VCaP (cell line): ENCODE measurements at regions not wholly inside any gene's neighbourhood (a gene's known extent, or its start where the extent isn't known, plus 50 kb on each side); places are given as distances from the start of the nearest gene placed in this dataset.

ENCODE experiments used
- H3K27ac ChIP-seq: fragments of 450-650 bp; 2 replicates; pipeline ENCODE4 v1.5.1; 2017
- TF ChIP-seq, protein P1 (sequence below): fragments of 450-650 bp; conservative IDR thresholded peaks from 2 replicates; pipeline ENCODE4 v1.5.1; 2017; ENCODE audit warnings: mild to moderate bottlenecking, moderate library complexity

GRCh38 chr11:92393218-92393617 is 168.6 kb downstream of the FAT3 start:
- no peak overlapping the region for H3K27ac ChIP-seq
- TF ChIP-seq, protein P1, sequence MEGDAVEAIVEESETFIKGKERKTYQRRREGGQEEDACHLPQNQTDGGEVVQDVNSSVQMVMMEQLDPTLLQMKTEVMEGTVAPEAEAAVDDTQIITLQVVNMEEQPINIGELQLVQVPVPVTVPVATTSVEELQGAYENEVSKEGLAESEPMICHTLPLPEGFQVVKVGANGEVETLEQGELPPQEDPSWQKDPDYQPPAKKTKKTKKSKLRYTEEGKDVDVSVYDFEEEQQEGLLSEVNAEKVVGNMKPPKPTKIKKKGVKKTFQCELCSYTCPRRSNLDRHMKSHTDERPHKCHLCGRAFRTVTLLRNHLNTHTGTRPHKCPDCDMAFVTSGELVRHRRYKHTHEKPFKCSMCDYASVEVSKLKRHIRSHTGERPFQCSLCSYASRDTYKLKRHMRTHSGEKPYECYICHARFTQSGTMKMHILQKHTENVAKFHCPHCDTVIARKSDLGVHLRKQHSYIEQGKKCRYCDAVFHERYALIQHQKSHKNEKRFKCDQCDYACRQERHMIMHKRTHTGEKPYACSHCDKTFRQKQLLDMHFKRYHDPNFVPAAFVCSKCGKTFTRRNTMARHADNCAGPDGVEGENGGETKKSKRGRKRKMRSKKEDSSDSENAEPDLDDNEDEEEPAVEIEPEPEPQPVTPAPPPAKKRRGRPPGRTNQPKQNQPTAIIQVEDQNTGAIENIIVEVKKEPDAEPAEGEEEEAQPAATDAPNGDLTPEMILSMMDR: no peak

DNA sequence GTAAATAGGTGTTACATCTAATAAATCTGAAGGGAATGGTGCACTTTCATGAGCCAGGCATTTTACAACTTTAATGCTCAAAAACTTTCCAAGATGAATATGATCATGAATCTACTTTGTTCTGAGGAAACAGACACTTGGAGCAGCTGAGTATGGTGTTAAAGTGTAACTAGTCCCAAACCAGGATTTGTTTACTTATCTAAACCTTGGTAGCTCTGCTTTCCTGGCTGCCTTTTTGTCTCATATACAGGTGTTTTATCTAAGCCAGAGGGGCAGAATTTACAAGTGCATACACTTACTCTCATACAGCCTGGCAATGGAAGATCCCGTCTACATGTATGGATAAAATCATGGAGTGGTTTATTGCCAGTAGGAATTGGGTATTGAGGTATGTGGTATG is 171.5 kb downstream of the FAT3 start:
- TF ChIP-seq, protein P1: no peak
- 0 out of 2 replicates have a peak overlapping the region, but pooled peaks have one; percentile 2 for H3K27ac ChIP-seq

- TF ChIP-seq, protein P1: no peak
- H3K27ac ChIP-seq: no peak overlapping the region
These were observed 172.7 kb downstream of the FAT3 start for GRCh38 chr11:92397221-92397755.

DNA sequence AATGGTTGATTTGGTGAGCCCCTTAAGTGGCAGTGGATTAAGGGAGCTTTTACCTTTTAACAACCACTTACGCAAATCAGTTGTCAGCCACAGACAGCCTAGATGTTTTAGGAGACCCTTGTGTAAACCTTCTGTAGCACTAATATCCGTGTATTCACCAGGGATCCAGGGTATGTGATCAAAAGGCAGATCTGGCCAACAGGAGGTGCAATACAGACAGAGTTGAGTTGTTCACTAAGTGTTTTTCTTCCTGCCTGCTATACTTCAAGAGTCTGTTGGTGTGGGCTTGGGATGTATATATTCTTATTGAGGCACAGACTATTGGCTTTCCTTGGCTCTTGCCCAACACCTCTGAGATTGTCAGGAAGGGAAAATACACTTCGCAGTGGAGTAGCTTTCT is 175.1 kb downstream of the FAT3 start:
- TF ChIP-seq, protein P1: no peak
- H3K27ac ChIP-seq: no peak overlapping the region

DNA sequence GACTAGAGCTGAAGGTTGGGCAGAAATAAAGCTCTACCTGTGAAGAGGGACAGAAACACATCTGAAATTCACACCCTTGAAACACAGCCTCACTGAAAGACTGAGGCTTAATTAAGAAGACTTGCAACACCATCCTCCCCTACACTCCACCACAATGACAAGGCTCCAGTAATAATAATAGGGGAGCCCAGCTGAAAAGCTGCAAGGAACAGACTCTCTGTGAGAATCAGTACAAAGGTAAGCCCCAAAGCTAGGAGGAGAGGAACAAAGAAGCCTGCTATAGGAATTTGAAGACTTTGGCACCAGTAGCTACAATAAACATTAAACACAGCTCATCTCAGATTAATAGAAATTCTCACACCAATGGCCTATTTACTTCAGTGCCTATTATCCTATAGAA is 176.9 kb downstream of the FAT3 start:
- H3K27ac ChIP-seq: no peak overlapping the region
- TF ChIP-seq, protein P1: no peak

DNA sequence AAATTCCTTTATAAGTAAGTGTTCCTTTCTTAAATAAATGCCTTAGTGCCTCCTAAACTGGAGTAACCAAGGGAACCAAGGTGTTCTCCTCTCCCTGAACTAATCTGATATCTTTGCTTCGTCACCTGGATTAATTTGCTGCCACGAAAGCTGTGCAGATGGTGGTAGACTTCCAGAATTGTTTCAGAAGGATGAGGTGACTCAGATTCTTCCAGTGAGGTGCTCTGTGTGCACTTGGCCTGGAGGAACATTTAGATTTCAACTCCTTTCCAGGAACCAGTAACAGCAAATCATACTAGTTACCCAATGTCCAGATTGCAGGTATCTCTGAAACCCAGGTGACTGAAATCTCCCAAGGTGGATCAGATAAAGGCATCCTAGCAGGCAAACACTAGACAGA is 181.9 kb downstream of the FAT3 start:
- H3K27ac ChIP-seq: no peak overlapping the region
- TF ChIP-seq, protein P1: no peak

GRCh38 chr11:92409355-92409754 is 184.7 kb downstream of the FAT3 start:
- H3K27ac ChIP-seq: no peak overlapping the region
- TF ChIP-seq, protein P1: no peak
